ENCODE measurements at regions not wholly inside any gene's neighbourhood (a gene's known extent, or its start where the extent isn't known, plus 50 kb on each side); places are given as distances from the start of the nearest gene placed in this dataset.
"Not testable (repeated sequence)": the region's sequence is repeated elsewhere in the genome, so short reads cannot be mapped to it uniquely, and the experiment has no call there.

- intact Hi-C loops (cut with DNase I) = no loop called here
- 92% methylated on average over 3 of the region's 3 CpGs for WGBS
- Histone ChIP-seq H3K4me3 (no peak overlapping the region), H3K4me1 (replicated peaks) (no peaks in the 10 kb centered on the region), H3K27me3 (replicated peaks; ENCODE audit: insufficient read depth) (no peaks in the 10 kb centered on the region), H3K9me3 (no peaks in the 10 kb centered on the region), H3K27ac (no peak overlapping the region), H3K36me3 (no peaks in the 10 kb centered on the region)
- DNase-seq (ENCODE audit: low spot score) = no peak
- TF ChIP-seq POLR2A (IDR thresholded peaks at IDR 0.05) (no peak), POLR2AphosphoS5 (IDR thresholded peaks at IDR 0.05) (no peak)
- TF ChIP-seq, protein P1, sequence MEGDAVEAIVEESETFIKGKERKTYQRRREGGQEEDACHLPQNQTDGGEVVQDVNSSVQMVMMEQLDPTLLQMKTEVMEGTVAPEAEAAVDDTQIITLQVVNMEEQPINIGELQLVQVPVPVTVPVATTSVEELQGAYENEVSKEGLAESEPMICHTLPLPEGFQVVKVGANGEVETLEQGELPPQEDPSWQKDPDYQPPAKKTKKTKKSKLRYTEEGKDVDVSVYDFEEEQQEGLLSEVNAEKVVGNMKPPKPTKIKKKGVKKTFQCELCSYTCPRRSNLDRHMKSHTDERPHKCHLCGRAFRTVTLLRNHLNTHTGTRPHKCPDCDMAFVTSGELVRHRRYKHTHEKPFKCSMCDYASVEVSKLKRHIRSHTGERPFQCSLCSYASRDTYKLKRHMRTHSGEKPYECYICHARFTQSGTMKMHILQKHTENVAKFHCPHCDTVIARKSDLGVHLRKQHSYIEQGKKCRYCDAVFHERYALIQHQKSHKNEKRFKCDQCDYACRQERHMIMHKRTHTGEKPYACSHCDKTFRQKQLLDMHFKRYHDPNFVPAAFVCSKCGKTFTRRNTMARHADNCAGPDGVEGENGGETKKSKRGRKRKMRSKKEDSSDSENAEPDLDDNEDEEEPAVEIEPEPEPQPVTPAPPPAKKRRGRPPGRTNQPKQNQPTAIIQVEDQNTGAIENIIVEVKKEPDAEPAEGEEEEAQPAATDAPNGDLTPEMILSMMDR (IDR thresholded peaks at IDR 0.05) = no peak
Observed at GRCh38 chr6:74901576-74901975, 304.3 kb downstream of the COL12A1 start.

GRCh38 chr6:74899416-74899815, 306.4 kb downstream of the COL12A1 start:
- no peaks in the 10 kb centered on the region for H3K9me3 ChIP-seq
- H3K4me3 ChIP-seq = no peak overlapping the region
- intact Hi-C loops (cut with DNase I) = no loop called here
- H3K4me1 ChIP-seq (replicated peaks) = no peaks in the 10 kb centered on the region
- TF ChIP-seq POLR2AphosphoS5 (IDR thresholded peaks at IDR 0.05) (no peak), POLR2A (IDR thresholded peaks at IDR 0.05) (no peak)
- TF ChIP-seq, protein P1 (IDR thresholded peaks at IDR 0.05) = no peak
- no peak overlapping the region for H3K27ac ChIP-seq
- H3K36me3 ChIP-seq = no peaks in the 10 kb centered on the region
- H3K27me3 ChIP-seq (replicated peaks; ENCODE audit: insufficient read depth) = no peaks in the 10 kb centered on the region
- 87% methylated on average over 4 of the region's 4 CpGs for WGBS
- no peak for DNase-seq (ENCODE audit: low spot score)

- intact Hi-C loops (cut with DNase I) = no loop called here
- H3K4me1 ChIP-seq (replicated peaks) = no peaks in the 10 kb centered on the region
- H3K4me3 ChIP-seq = no peak overlapping the region
- no peak overlapping the region for H3K27ac ChIP-seq
- DNase-seq (ENCODE audit: low spot score) = no peak
- TF ChIP-seq POLR2AphosphoS5 (IDR thresholded peaks at IDR 0.05) = no peak
- TF ChIP-seq, protein P1 (IDR thresholded peaks at IDR 0.05) = no peak
- TF ChIP-seq POLR2A (IDR thresholded peaks at IDR 0.05) = no peak
- no peaks in the 10 kb centered on the region for H3K9me3 ChIP-seq
- 50% methylated on average over 5 of the region's 5 CpGs for WGBS
- H3K36me3 ChIP-seq = no peaks in the 10 kb centered on the region
- H3K27me3 ChIP-seq (replicated peaks; ENCODE audit: insufficient read depth) = no peaks in the 10 kb centered on the region
Observed at GRCh38 chr6:74892091-74892490, 313.8 kb downstream of the COL12A1 start.

- TF ChIP-seq POLR2A (IDR thresholded peaks at IDR 0.05) (no peak), POLR2AphosphoS5 (IDR thresholded peaks at IDR 0.05) (peak; percentile 10)
- TF ChIP-seq, protein P1 (IDR thresholded peaks at IDR 0.05) = no peak
- WGBS = 54% methylated on average over 4 of the region's 4 CpGs
- Histone ChIP-seq H3K36me3 (no peaks in the 10 kb centered on the region), H3K9me3 (no peaks in the 10 kb centered on the region), H3K27ac (no peak overlapping the region), H3K4me1 (replicated peaks) (no peaks in the 10 kb centered on the region), H3K27me3 (replicated peaks; ENCODE audit: insufficient read depth) (no peaks in the 10 kb centered on the region), H3K4me3 (no peak overlapping the region)
- intact Hi-C loops (cut with DNase I) = no loop called here
- DNase-seq (ENCODE audit: low spot score) = no peak
Observed at GRCh38 chr6:74891349-74891831, 314.5 kb downstream of the COL12A1 start.

GRCh38 chr6:74889635-74890034, 316.2 kb downstream of the COL12A1 start:
- no peaks in the 10 kb centered on the region for H3K9me3 ChIP-seq
- H3K4me1 ChIP-seq (replicated peaks) = no peaks in the 10 kb centered on the region
- H3K27ac ChIP-seq = no peak overlapping the region
- no peaks in the 10 kb centered on the region for H3K27me3 ChIP-seq (replicated peaks; ENCODE audit: insufficient read depth)
- intact Hi-C loops (cut with DNase I) = no loop called here
- no peaks in the 10 kb centered on the region for H3K36me3 ChIP-seq
- no peak for DNase-seq (ENCODE audit: low spot score)
- H3K4me3 ChIP-seq = no peak overlapping the region
- TF ChIP-seq POLR2A (IDR thresholded peaks at IDR 0.05) = no peak
- no peak for TF ChIP-seq POLR2AphosphoS5 (IDR thresholded peaks at IDR 0.05)
- TF ChIP-seq, protein P1 (IDR thresholded peaks at IDR 0.05) = no peak

DNA sequence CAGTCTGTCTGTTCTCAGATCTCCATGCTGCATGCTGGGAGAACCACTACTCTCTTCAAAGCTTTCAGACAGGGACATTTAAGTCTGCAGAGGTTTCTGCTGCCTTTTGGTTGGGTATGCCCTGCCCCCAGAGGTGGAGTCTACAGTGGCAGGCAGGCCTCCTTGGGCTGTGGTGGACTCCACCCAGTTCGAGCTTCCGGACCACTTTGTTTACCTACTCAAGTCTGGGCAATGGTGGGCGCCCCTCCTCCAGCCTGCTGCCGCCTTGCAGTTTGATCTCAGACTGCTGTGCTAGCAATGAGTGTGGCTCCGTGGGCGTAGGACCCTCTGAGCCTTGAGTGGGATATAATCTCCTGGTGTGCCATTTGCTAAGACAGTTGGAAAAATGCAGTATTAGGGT, 317.1 kb downstream of the COL12A1 start:
- H3K9me3 ChIP-seq; H3K36me3 ChIP-seq; intact Hi-C loops (cut with DNase I); H3K27ac ChIP-seq; H3K27me3 ChIP-seq (replicated peaks; ENCODE audit: insufficient read depth); H3K4me1 ChIP-seq (replicated peaks); DNase-seq (ENCODE audit: low spot score); H3K4me3 ChIP-seq: not testable (repeated sequence)
- WGBS = 67% methylated on average over 6 of the region's 6 CpGs
